ENCODE measurements at regions not wholly inside any gene's neighbourhood (a gene's known extent, or its start where the extent isn't known, plus 50 kb on each side); places are given as distances from the start of the nearest gene placed in this dataset.

GRCh38 chr12:42923583-42923982 lies 334.0 kb upstream of the PRICKLE1 start:
- Histone ChIP-seq H3K4me1 (ENCODE audit: control insufficient read depth, insufficient read depth, low read length) (peaks cover 8% of the 10 kb centered on the region), H3K9me3 (ENCODE audit: control insufficient read depth, low read depth, low read length) (no peaks in the 10 kb centered on the region), H3K4me3 (ENCODE audit: low read length) (no peak overlapping the region), H3K27me3 (ENCODE audit: control insufficient read depth, insufficient read depth, low read length) (no peaks in the 10 kb centered on the region), H3K36me3 (ENCODE audit: control insufficient read depth, insufficient read depth, low read length) (no peaks in the 10 kb centered on the region), H3K27ac (ENCODE audit: low read length) (no peak overlapping the region)
- DNase-seq, result no peak

GRCh38 chr12:42923156-42923555 lies 333.6 kb upstream of the PRICKLE1 start:
- H3K27ac ChIP-seq (ENCODE audit: low read length), result no peak overlapping the region
- H3K36me3 ChIP-seq (ENCODE audit: control insufficient read depth, insufficient read depth, low read length), result no peaks in the 10 kb centered on the region
- H3K4me3 ChIP-seq (ENCODE audit: low read length), result no peak overlapping the region
- no CpG with 5 or more reads among the region's 2 CpGs for WGBS (ENCODE audit: insufficient coverage, low lambda C conversion rate)
- peaks cover 8% of the 10 kb centered on the region for H3K4me1 ChIP-seq (ENCODE audit: control insufficient read depth, insufficient read depth, low read length)
- no peak for DNase-seq
- H3K27me3 ChIP-seq (ENCODE audit: control insufficient read depth, insufficient read depth, low read length), result no peaks in the 10 kb centered on the region
- no peaks in the 10 kb centered on the region for H3K9me3 ChIP-seq (ENCODE audit: control insufficient read depth, low read depth, low read length)

- WGBS (ENCODE audit: insufficient coverage, low lambda C conversion rate), result no CpG with 5 or more reads among the region's 3 CpGs
- Histone ChIP-seq H3K27ac (ENCODE audit: low read length) (no peak overlapping the region), H3K4me3 (ENCODE audit: low read length) (no peak overlapping the region), H3K27me3 (ENCODE audit: control insufficient read depth, insufficient read depth, low read length) (no peaks in the 10 kb centered on the region), H3K36me3 (ENCODE audit: control insufficient read depth, insufficient read depth, low read length) (no peaks in the 10 kb centered on the region), H3K4me1 (ENCODE audit: control insufficient read depth, insufficient read depth, low read length) (peaks cover 8% of the 10 kb centered on the region), H3K9me3 (ENCODE audit: control insufficient read depth, low read depth, low read length) (no peaks in the 10 kb centered on the region)
- no peak for DNase-seq
Measured at GRCh38 chr12:42922505-42922850, 332.9 kb upstream of the PRICKLE1 start.

- H3K27ac ChIP-seq (ENCODE audit: low read length), result no peak overlapping the region
- H3K4me3 ChIP-seq (ENCODE audit: low read length), result no peak overlapping the region
- 100% methylated on average over 1 of the region's 7 CpGs for WGBS (ENCODE audit: insufficient coverage, low lambda C conversion rate)
Measured at GRCh38 chr12:42921741-42922504, 332.4 kb upstream of the PRICKLE1 start.

GRCh38 chr12:42919691-42920090 lies 330.1 kb upstream of the PRICKLE1 start:
- DNase-seq, result no peak
- Histone ChIP-seq H3K27ac (ENCODE audit: low read length) (no peak overlapping the region), H3K36me3 (ENCODE audit: control insufficient read depth, insufficient read depth, low read length) (no peaks in the 10 kb centered on the region), H3K4me3 (ENCODE audit: low read length) (no peak overlapping the region), H3K9me3 (ENCODE audit: control insufficient read depth, low read depth, low read length) (no peaks in the 10 kb centered on the region), H3K4me1 (ENCODE audit: control insufficient read depth, insufficient read depth, low read length) (peaks cover 10% of the 10 kb centered on the region), H3K27me3 (ENCODE audit: control insufficient read depth, insufficient read depth, low read length) (no peaks in the 10 kb centered on the region)
- no CpG with 5 or more reads among the region's 1 CpG for WGBS (ENCODE audit: insufficient coverage, low lambda C conversion rate)

More at GRCh38 chr12:42921741-42922504, 332.4 kb upstream of the PRICKLE1 start:
- Histone ChIP-seq H3K27me3 (ENCODE audit: control insufficient read depth, insufficient read depth, low read length) (no peaks in the 10 kb centered on the region), H3K4me1 (ENCODE audit: control insufficient read depth, insufficient read depth, low read length) (peaks cover 8% of the 10 kb centered on the region), H3K36me3 (ENCODE audit: control insufficient read depth, insufficient read depth, low read length) (no peaks in the 10 kb centered on the region), H3K9me3 (ENCODE audit: control insufficient read depth, low read depth, low read length) (no peaks in the 10 kb centered on the region)
- no peak for DNase-seq

GRCh38 chr12:42918443-42918842 lies 328.9 kb upstream of the PRICKLE1 start:
- no peak overlapping the region for H3K27ac ChIP-seq (ENCODE audit: low read length)
- peaks cover 10% of the 10 kb centered on the region for H3K4me1 ChIP-seq (ENCODE audit: control insufficient read depth, insufficient read depth, low read length)
- WGBS (ENCODE audit: insufficient coverage, low lambda C conversion rate), result 72% methylated on average over 2 of the region's 3 CpGs
- no peaks in the 10 kb centered on the region for H3K9me3 ChIP-seq (ENCODE audit: control insufficient read depth, low read depth, low read length)
- no peak overlapping the region for H3K4me3 ChIP-seq (ENCODE audit: low read length)
- H3K27me3 ChIP-seq (ENCODE audit: control insufficient read depth, insufficient read depth, low read length), result no peaks in the 10 kb centered on the region
- no peaks in the 10 kb centered on the region for H3K36me3 ChIP-seq (ENCODE audit: control insufficient read depth, insufficient read depth, low read length)
- DNase-seq, result no peak

GRCh38 chr12:42916143-42916542 lies 326.6 kb upstream of the PRICKLE1 start:
- Histone ChIP-seq H3K27ac (ENCODE audit: low read length) (no peak overlapping the region), H3K27me3 (ENCODE audit: control insufficient read depth, insufficient read depth, low read length) (no peaks in the 10 kb centered on the region), H3K9me3 (ENCODE audit: control insufficient read depth, low read depth, low read length) (no peaks in the 10 kb centered on the region), H3K36me3 (ENCODE audit: control insufficient read depth, insufficient read depth, low read length) (no peaks in the 10 kb centered on the region), H3K4me3 (ENCODE audit: low read length) (no peak overlapping the region), H3K4me1 (ENCODE audit: control insufficient read depth, insufficient read depth, low read length) (peaks cover 2% of the 10 kb centered on the region)
- WGBS (ENCODE audit: insufficient coverage, low lambda C conversion rate), result 42% methylated on average over 2 of the region's 3 CpGs
- DNase-seq, result peak; percentile 54 to 70

GRCh38 chr12:42915426-42915825 lies 325.9 kb upstream of the PRICKLE1 start:
- H3K4me3 ChIP-seq (ENCODE audit: low read length), result no peak overlapping the region
- H3K4me1 ChIP-seq (ENCODE audit: control insufficient read depth, insufficient read depth, low read length), result peaks cover 2% of the 10 kb centered on the region
- H3K27me3 ChIP-seq (ENCODE audit: control insufficient read depth, insufficient read depth, low read length), result no peaks in the 10 kb centered on the region
- no peak for DNase-seq
- H3K27ac ChIP-seq (ENCODE audit: low read length), result no peak overlapping the region
- no peaks in the 10 kb centered on the region for H3K9me3 ChIP-seq (ENCODE audit: control insufficient read depth, low read depth, low read length)
- no peaks in the 10 kb centered on the region for H3K36me3 ChIP-seq (ENCODE audit: control insufficient read depth, insufficient read depth, low read length)
- WGBS (ENCODE audit: insufficient coverage, low lambda C conversion rate), result 100% methylated on average over 1 of the region's 4 CpGs

- Histone ChIP-seq H3K4me1 (ENCODE audit: control insufficient read depth, insufficient read depth, low read length) (peaks cover 2% of the 10 kb centered on the region), H3K9me3 (ENCODE audit: control insufficient read depth, low read depth, low read length) (no peaks in the 10 kb centered on the region), H3K27me3 (ENCODE audit: control insufficient read depth, insufficient read depth, low read length) (no peaks in the 10 kb centered on the region), H3K36me3 (ENCODE audit: control insufficient read depth, insufficient read depth, low read length) (no peaks in the 10 kb centered on the region), H3K27ac (ENCODE audit: low read length) (no peak overlapping the region), H3K4me3 (ENCODE audit: low read length) (no peak overlapping the region)
- WGBS (ENCODE audit: insufficient coverage, low lambda C conversion rate), result no CpG with 5 or more reads among the region's 1 CpG
- no peak for DNase-seq
Measured at GRCh38 chr12:42912367-42912766, 322.8 kb upstream of the PRICKLE1 start.

- no peaks in the 10 kb centered on the region for H3K4me1 ChIP-seq (ENCODE audit: control insufficient read depth, insufficient read depth, low read length)
- DNase-seq, result no peak
- no peaks in the 10 kb centered on the region for H3K36me3 ChIP-seq (ENCODE audit: control insufficient read depth, insufficient read depth, low read length)
- H3K27ac ChIP-seq (ENCODE audit: low read length), result no peak overlapping the region
- H3K9me3 ChIP-seq (ENCODE audit: control insufficient read depth, low read depth, low read length), result no peaks in the 10 kb centered on the region
- no CpG with 5 or more reads among the region's 6 CpGs for WGBS (ENCODE audit: insufficient coverage, low lambda C conversion rate)
- H3K4me3 ChIP-seq (ENCODE audit: low read length), result no peak overlapping the region
- no peaks in the 10 kb centered on the region for H3K27me3 ChIP-seq (ENCODE audit: control insufficient read depth, insufficient read depth, low read length)
Measured at GRCh38 chr12:42910656-42911055, 321.1 kb upstream of the PRICKLE1 start.

- no peak overlapping the region for H3K27ac ChIP-seq (ENCODE audit: low read length)
- no peaks in the 10 kb centered on the region for H3K27me3 ChIP-seq (ENCODE audit: control insufficient read depth, insufficient read depth, low read length)
- DNase-seq, result no peak
- no peaks in the 10 kb centered on the region for H3K36me3 ChIP-seq (ENCODE audit: control insufficient read depth, insufficient read depth, low read length)
- no CpG with 5 or more reads among the region's 6 CpGs for WGBS (ENCODE audit: insufficient coverage, low lambda C conversion rate)
- H3K4me1 ChIP-seq (ENCODE audit: control insufficient read depth, insufficient read depth, low read length), result no peaks in the 10 kb centered on the region
- H3K9me3 ChIP-seq (ENCODE audit: control insufficient read depth, low read depth, low read length), result no peaks in the 10 kb centered on the region
- no peak overlapping the region for H3K4me3 ChIP-seq (ENCODE audit: low read length)
Measured at GRCh38 chr12:42908712-42909111, 319.2 kb upstream of the PRICKLE1 start.

All from large intestine (tissue), 3 donors.